ENCODE measurements at regions not wholly inside any gene's neighbourhood (a gene's known extent, or its start where the extent isn't known, plus 50 kb on each side); places are given as distances from the start of the nearest gene placed in this dataset.
"Not testable (repeated sequence)": the region's sequence is repeated elsewhere in the genome, so short reads cannot be mapped to it uniquely, and the experiment has no call there.

DNA sequence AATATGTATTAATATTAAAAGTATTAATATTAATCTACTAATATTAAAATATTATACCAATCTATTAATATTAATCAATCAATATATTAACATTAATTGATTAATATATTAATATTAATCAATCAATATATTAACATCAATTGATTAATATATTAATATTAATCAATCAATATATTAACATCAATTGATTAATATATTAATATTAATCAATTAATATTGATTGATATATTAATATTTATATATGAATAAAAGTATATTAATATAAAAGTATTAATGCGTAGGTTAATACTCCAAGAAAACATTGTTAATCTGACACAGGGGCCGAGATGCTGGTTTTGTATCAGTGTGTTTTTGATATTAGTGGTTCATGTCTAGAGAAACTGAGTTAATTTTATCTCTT, 1430.1 kb upstream of the SEL1L start:
- H3K27ac Mint-ChIP-seq = no peak overlapping the region
- H3K4me1 Mint-ChIP-seq = no peaks in the 10 kb centered on the region
- no peaks in the 10 kb centered on the region for H3K27me3 ChIP-seq (ENCODE audit: control insufficient read depth, insufficient read depth, low read length)
- H3K9me3 ChIP-seq (ENCODE audit: control insufficient read depth, insufficient read depth, low read length) = no peaks in the 10 kb centered on the region
- H3K27me3 Mint-ChIP-seq (ENCODE audit: low read depth in 2 of 2) = no peaks in the 10 kb centered on the region
- H3K36me3 ChIP-seq (ENCODE audit: control insufficient read depth, insufficient read depth, low read length) = no peaks in the 10 kb centered on the region
- DNase-seq (no peak), ATAC-seq (no peak)
- peaks cover 11 to 19% of the 10 kb centered on the region in 2 donors for H3K9me3 Mint-ChIP-seq
- H3K4me1 ChIP-seq (ENCODE audit: control insufficient read depth, insufficient read depth, low read length) = no peaks in the 10 kb centered on the region
- H3K4me3 Mint-ChIP-seq = no peak overlapping the region
- no CpG with 5 or more reads among the region's 2 CpGs for WGBS (ENCODE audit: insufficient coverage)
- no peak overlapping the region for H3K27ac ChIP-seq (ENCODE audit: low read length)
- H3K36me3 Mint-ChIP-seq = no peaks in the 10 kb centered on the region
- intact Hi-C loops (cut with micrococcal nuclease) = no loop called here
- H3K4me3 ChIP-seq (ENCODE audit: low read length) = no peak overlapping the region
- no peak for TF ChIP-seq CTCF (IDR thresholded peaks at IDR 0.05)

- Mint-ChIP-seq H3K4me3 (no peak overlapping the region), H3K4me1 (no peaks in the 10 kb centered on the region), H3K9me3 (peaks cover 8 to 9% of the 10 kb centered on the region in 2 donors), H3K36me3 (no peaks in the 10 kb centered on the region), H3K27me3 (ENCODE audit: low read depth in 2 of 2) (no peaks in the 10 kb centered on the region), H3K27ac (no peak overlapping the region)
- H3K27ac ChIP-seq (ENCODE audit: low read length) = no peak overlapping the region
- no peaks in the 10 kb centered on the region for H3K4me1 ChIP-seq (ENCODE audit: control insufficient read depth, insufficient read depth, low read length)
- no peaks in the 10 kb centered on the region for H3K36me3 ChIP-seq (ENCODE audit: control insufficient read depth, insufficient read depth, low read length)
- ATAC-seq = no peak
- no peak for DNase-seq
- H3K27me3 ChIP-seq (ENCODE audit: control insufficient read depth, insufficient read depth, low read length) = no peaks in the 10 kb centered on the region
- intact Hi-C loops (cut with micrococcal nuclease) = no loop called here
- no peaks in the 10 kb centered on the region for H3K9me3 ChIP-seq (ENCODE audit: control insufficient read depth, insufficient read depth, low read length)
- no peak overlapping the region for H3K4me3 ChIP-seq (ENCODE audit: low read length)
- 59% methylated on average over 4 of the region's 5 CpGs for WGBS (ENCODE audit: insufficient coverage)
- TF ChIP-seq CTCF (IDR thresholded peaks at IDR 0.05) = no peak
Observed at GRCh38 chr14:82987502-82988124, 1454.0 kb upstream of the SEL1L start.

DNA sequence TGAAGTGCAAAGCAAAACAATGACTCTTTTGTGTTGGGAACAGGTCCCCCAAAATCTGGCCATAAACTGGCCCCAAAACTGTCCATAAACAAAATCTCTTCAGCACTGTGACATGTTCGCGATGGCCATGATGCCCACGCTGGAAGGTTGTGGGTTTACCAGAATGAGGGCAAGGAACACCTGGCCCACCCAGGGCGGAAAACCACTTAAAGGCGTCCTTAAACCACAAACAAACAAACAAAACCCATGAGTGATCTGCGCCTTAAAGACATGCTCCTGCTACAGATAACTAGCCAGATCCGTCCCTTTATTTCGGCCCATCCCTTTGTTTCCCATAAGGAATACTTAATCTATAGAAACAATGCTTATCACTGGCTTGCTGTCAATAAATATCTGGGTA, 1460.9 kb upstream of the SEL1L start:
- intact Hi-C loops (cut with micrococcal nuclease); H3K9me3 Mint-ChIP-seq; H3K36me3 ChIP-seq (ENCODE audit: control insufficient read depth, insufficient read depth, low read length); H3K9me3 ChIP-seq (ENCODE audit: control insufficient read depth, insufficient read depth, low read length); H3K4me1 Mint-ChIP-seq; H3K4me3 ChIP-seq (ENCODE audit: low read length); H3K36me3 Mint-ChIP-seq; DNase-seq; H3K4me3 Mint-ChIP-seq; H3K27ac Mint-ChIP-seq; H3K27me3 ChIP-seq (ENCODE audit: control insufficient read depth, insufficient read depth, low read length); H3K27me3 Mint-ChIP-seq (ENCODE audit: low read depth in 2 of 2); H3K27ac ChIP-seq (ENCODE audit: low read length); H3K4me1 ChIP-seq (ENCODE audit: control insufficient read depth, insufficient read depth, low read length); ATAC-seq: not testable (repeated sequence)
- WGBS (ENCODE audit: insufficient coverage) = 82% methylated on average over 8 of the region's 8 CpGs

- H3K9me3 Mint-ChIP-seq = peaks cover 6 to 15% of the 10 kb centered on the region in 2 donors
- H3K4me3 ChIP-seq (ENCODE audit: low read length) = no peak overlapping the region
- no peaks in the 10 kb centered on the region for H3K4me1 ChIP-seq (ENCODE audit: control insufficient read depth, insufficient read depth, low read length)
- no peak for TF ChIP-seq CTCF (IDR thresholded peaks at IDR 0.05)
- H3K4me1 Mint-ChIP-seq = no peaks in the 10 kb centered on the region
- H3K27me3 Mint-ChIP-seq (ENCODE audit: low read depth in 2 of 2) = no peaks in the 10 kb centered on the region
- no peaks in the 10 kb centered on the region for H3K36me3 Mint-ChIP-seq
- H3K27me3 ChIP-seq (ENCODE audit: control insufficient read depth, insufficient read depth, low read length) = peaks cover 2% of the 10 kb centered on the region
- DNase-seq = no peak
- intact Hi-C loops (cut with micrococcal nuclease) = no loop called here
- no peak for ATAC-seq
- no peak overlapping the region for H3K4me3 Mint-ChIP-seq
- H3K9me3 ChIP-seq (ENCODE audit: control insufficient read depth, insufficient read depth, low read length) = no peaks in the 10 kb centered on the region
- no peak overlapping the region for H3K27ac ChIP-seq (ENCODE audit: low read length)
- H3K36me3 ChIP-seq (ENCODE audit: control insufficient read depth, insufficient read depth, low read length) = no peaks in the 10 kb centered on the region
- no peak overlapping the region for H3K27ac Mint-ChIP-seq
Observed at GRCh38 chr14:82999802-83000201, 1466.1 kb upstream of the SEL1L start.

All from natural killer cell (primary cell).